ENCODE measurements at regions not wholly inside any gene's neighbourhood (a gene's known extent, or its start where the extent isn't known, plus 50 kb on each side); places are given as distances from the start of the nearest gene placed in this dataset.

DNA sequence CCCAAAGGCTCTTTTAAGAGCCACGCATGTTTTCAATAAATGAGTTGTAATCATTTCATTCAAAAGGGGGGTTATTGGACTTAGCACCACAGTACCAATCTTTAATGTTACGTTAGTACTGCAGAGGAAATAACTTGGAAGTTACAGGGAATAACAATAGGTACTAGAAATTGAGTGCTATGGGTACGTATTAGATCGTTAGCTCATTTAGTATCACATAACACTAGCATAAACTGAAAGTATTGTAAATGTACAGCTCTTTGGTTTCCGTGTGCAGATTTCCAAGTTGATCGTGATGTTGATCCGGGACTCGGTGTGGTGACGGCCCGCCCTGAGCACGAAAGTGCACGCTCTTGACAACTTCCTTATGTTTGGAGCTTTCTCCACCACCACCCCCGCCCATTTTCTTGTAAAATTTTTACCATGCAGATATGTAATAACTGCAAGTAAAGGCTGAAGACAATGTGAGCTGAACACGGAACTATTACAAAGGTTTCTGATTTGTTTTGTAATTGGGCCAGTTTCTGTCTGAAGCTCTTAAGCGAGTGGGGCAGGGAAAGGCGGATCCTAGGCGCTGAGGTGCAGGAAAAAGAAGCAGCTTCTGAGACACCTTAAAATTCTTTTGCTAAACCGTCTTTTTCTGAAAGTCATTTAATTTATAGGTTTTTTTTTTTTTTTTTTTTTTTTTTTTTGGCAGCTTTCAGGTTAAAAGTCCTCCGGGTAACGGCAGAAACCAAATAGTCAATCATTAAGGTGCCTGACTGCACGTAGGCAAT lies 71.5 kb downstream of the HFE start:
- Histone ChIP-seq H3K27me3 (ENCODE audit: control insufficient read depth in 2 of 2, insufficient read depth in 1 of 2, low read length in 1 of 2) (no peaks in the 10 kb centered on the region), H3K4me1 (ENCODE audit: control insufficient read depth in 2 of 2, insufficient read depth in 2 of 2, low read length in 2 of 2) (peaks cover 2 to 41% of the 10 kb centered on the region in 2 donors), H3K4me3 (ENCODE audit: low read length in 2 of 2) (peak overlapping the region; percentile 77 to 84), H3K36me3 (ENCODE audit: control insufficient read depth in 2 of 2, insufficient read depth in 2 of 2, low read length in 1 of 2) (peaks cover 6 to 8% of the 10 kb centered on the region in 2 donors), H3K9me3 (ENCODE audit: control insufficient read depth in 2 of 2, insufficient read depth in 1 of 2, low read length in 1 of 2) (no peaks in the 10 kb centered on the region), H3K27ac (ENCODE audit: low read depth in 1 of 2, low read length in 1 of 2) (peak overlapping the region; percentile 91 to 99)
- DNase-seq (ENCODE audit: low read depth in 6 of 9, low spot score in 9 of 9) = peak; percentile 46 to 82 (median 70)
- WGBS = under 1% methylated on average over 21 of the region's 21 CpGs

DNA sequence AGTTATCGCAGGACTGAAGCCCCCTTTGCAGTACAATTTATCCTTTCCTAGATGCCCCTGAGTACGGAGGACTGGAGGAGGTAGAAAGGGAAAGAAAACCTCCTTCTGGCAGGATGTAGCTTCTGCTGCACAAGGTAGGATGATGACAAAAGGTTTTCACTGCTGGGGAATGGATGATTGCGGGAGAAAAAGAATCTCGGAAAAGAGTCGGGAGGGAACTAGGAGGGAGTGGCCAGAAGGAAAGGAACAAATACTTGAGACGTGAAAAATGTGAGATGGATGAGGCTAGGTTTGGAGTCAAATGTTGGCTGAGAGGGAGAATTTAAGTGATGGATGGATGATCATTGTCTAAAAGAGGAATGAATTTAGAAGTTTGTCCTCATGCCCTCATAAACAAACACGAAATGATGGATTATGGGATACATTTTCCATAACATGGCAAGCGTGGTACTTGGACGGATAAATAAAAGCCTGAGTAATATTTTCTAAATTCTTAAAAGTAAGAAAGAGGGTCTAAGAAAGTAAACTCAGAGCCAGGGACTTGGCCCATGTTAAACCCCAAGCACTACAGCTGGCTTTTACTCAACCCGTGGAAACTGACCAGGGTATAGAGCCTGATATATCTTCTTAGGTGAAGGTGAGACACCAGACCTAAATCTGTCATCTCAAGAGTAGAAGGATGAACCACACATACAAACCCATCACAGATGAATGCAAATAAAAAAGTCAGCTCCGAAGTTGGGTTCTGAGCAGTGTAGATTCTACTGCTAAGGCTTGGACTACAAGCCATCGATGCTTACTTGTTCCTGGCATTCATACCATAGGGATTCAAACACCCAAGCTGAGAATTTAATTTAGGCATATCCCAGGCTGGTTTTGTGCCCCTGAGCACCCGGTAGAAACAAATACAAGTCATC lies 72.4 kb downstream of the HFE start:
- H3K9me3 ChIP-seq (ENCODE audit: control insufficient read depth in 2 of 2, insufficient read depth in 1 of 2, low read length in 1 of 2) = no peaks in the 10 kb centered on the region
- WGBS = 21% methylated on average over 13 of the region's 13 CpGs
- H3K4me1 ChIP-seq (ENCODE audit: control insufficient read depth in 2 of 2, insufficient read depth in 2 of 2, low read length in 2 of 2) = peaks cover 4 to 47% of the 10 kb centered on the region in 2 donors
- DNase-seq (ENCODE audit: low read depth in 6 of 9, low spot score in 9 of 9) = peak in 6 of 9 donors; percentile 41 to 73 (median 45)
- no peaks in the 10 kb centered on the region for H3K27me3 ChIP-seq (ENCODE audit: control insufficient read depth in 2 of 2, insufficient read depth in 1 of 2, low read length in 1 of 2)
- H3K36me3 ChIP-seq (ENCODE audit: control insufficient read depth in 2 of 2, insufficient read depth in 2 of 2, low read length in 1 of 2) = peaks cover 14% of the 10 kb centered on the region in 2 donors
- peak overlapping the region; percentile 91 to 99 for H3K27ac ChIP-seq (ENCODE audit: low read depth in 1 of 2, low read length in 1 of 2)
- H3K4me3 ChIP-seq (ENCODE audit: low read length in 2 of 2) = peak overlapping the region; percentile 77 to 84

- H3K27me3 ChIP-seq (ENCODE audit: control insufficient read depth in 2 of 2, insufficient read depth in 1 of 2, low read length in 1 of 2) = no peaks in the 10 kb centered on the region
- 99% methylated on average over 3 of the region's 3 CpGs for WGBS
- no peaks in the 10 kb centered on the region for H3K9me3 ChIP-seq (ENCODE audit: control insufficient read depth in 2 of 2, insufficient read depth in 1 of 2, low read length in 1 of 2)
- no peak overlapping the region for H3K4me3 ChIP-seq (ENCODE audit: low read length in 2 of 2)
- peaks cover 27 to 30% of the 10 kb centered on the region in 2 donors for H3K36me3 ChIP-seq (ENCODE audit: control insufficient read depth in 2 of 2, insufficient read depth in 2 of 2, low read length in 1 of 2)
- DNase-seq (ENCODE audit: low read depth in 6 of 9, low spot score in 9 of 9) = no peak
- H3K4me1 ChIP-seq (ENCODE audit: control insufficient read depth in 2 of 2, insufficient read depth in 2 of 2, low read length in 2 of 2) = peaks cover 4 to 49% of the 10 kb centered on the region in 2 donors
- no peak overlapping the region for H3K27ac ChIP-seq (ENCODE audit: low read depth in 1 of 2, low read length in 1 of 2)
Measured at GRCh38 chr6:26161322-26161721, 74.1 kb downstream of the HFE start.

DNA sequence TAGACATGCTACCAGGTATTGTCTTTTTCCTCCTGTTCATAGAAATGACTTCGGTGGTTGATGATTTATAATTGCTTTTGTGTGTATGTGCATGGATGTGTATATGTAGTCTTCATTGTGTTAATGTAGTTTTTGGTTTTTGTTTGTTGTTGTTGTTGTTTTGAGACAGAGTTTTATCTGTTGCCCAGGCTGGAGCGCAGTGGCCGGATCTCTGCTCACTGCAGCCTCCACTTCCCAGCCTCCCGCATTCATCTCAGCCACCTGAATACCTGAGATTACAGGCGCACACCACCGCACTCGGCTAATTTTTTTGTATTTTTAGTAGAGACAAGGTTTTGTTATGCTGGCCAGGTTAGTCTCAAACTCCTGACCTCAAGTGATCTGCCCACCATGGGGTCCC lies 75.2 kb downstream of the HFE start:
- peaks cover 34 to 37% of the 10 kb centered on the region in 2 donors for H3K36me3 ChIP-seq (ENCODE audit: control insufficient read depth in 2 of 2, insufficient read depth in 2 of 2, low read length in 1 of 2)
- H3K9me3 ChIP-seq (ENCODE audit: control insufficient read depth in 2 of 2, insufficient read depth in 1 of 2, low read length in 1 of 2) = no peaks in the 10 kb centered on the region
- no peak overlapping the region for H3K4me3 ChIP-seq (ENCODE audit: low read length in 2 of 2)
- no peaks in the 10 kb centered on the region for H3K27me3 ChIP-seq (ENCODE audit: control insufficient read depth in 2 of 2, insufficient read depth in 1 of 2, low read length in 1 of 2)
- H3K27ac ChIP-seq (ENCODE audit: low read depth in 1 of 2, low read length in 1 of 2) = no peak overlapping the region
- over 99% methylated on average over 7 of the region's 7 CpGs for WGBS
- H3K4me1 ChIP-seq (ENCODE audit: control insufficient read depth in 2 of 2, insufficient read depth in 2 of 2, low read length in 2 of 2) = peaks cover 4 to 45% of the 10 kb centered on the region in 2 donors
- no peak for DNase-seq (ENCODE audit: low read depth in 6 of 9, low spot score in 9 of 9)

DNA sequence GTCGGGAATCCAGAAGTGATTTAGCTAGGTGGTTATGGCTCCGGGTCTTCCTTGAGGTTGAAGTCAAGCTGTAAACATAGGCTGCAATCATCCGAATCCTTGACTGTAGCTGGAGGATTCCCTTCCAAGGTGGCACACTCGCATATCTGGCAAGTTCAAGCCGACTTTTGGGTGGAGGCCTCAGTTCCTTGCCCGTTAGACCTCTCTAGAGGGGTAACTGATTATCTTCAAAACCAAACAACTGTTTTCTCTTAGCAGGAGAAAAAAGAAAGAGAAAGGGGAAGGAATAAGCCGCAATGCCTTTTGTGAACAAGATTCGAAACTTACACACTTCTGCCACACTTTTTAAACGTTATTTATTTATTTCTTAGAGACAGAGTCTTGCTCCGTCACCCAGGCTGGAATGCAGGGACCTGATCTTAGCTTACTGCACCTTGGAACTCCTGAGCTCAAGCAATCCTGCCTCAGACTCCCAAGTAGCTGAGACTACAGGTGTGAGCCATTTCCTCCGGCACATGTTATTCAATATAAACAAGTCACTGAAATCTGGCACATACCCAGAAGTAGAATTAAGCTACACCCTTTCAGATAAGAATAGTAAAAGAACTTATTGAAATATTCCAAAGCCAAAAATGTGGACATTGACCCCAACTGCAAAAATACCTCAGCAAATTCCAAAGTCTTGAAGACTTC lies 76.3 kb downstream of the HFE start:
- DNase-seq (ENCODE audit: low read depth in 6 of 9, low spot score in 9 of 9) = no peak
- peaks cover 4 to 42% of the 10 kb centered on the region in 2 donors for H3K4me1 ChIP-seq (ENCODE audit: control insufficient read depth in 2 of 2, insufficient read depth in 2 of 2, low read length in 2 of 2)
- no peak overlapping the region for H3K27ac ChIP-seq (ENCODE audit: low read depth in 1 of 2, low read length in 1 of 2)
- 92% methylated on average over 11 of the region's 11 CpGs for WGBS
- H3K27me3 ChIP-seq (ENCODE audit: control insufficient read depth in 2 of 2, insufficient read depth in 1 of 2, low read length in 1 of 2) = no peaks in the 10 kb centered on the region
- peaks cover 36 to 37% of the 10 kb centered on the region in 2 donors for H3K36me3 ChIP-seq (ENCODE audit: control insufficient read depth in 2 of 2, insufficient read depth in 2 of 2, low read length in 1 of 2)
- no peak overlapping the region for H3K4me3 ChIP-seq (ENCODE audit: low read length in 2 of 2)
- H3K9me3 ChIP-seq (ENCODE audit: control insufficient read depth in 2 of 2, insufficient read depth in 1 of 2, low read length in 1 of 2) = no peaks in the 10 kb centered on the region

GRCh38 chr6:26164120-26164505 lies 76.9 kb downstream of the HFE start:
- Histone ChIP-seq H3K4me3 (ENCODE audit: low read length in 2 of 2) (no peak overlapping the region), H3K27ac (ENCODE audit: low read depth in 1 of 2, low read length in 1 of 2) (no peak overlapping the region)

GRCh38 chr6:26165261-26165790 lies 78.1 kb downstream of the HFE start:
- no peak for DNase-seq (ENCODE audit: low read depth in 6 of 9, low spot score in 9 of 9)
- Histone ChIP-seq H3K4me3 (ENCODE audit: low read length in 2 of 2) (no peak overlapping the region), H3K4me1 (ENCODE audit: control insufficient read depth in 2 of 2, insufficient read depth in 2 of 2, low read length in 2 of 2) (peaks cover 4 to 43% of the 10 kb centered on the region in 2 donors), H3K27me3 (ENCODE audit: control insufficient read depth in 2 of 2, insufficient read depth in 1 of 2, low read length in 1 of 2) (no peaks in the 10 kb centered on the region), H3K36me3 (ENCODE audit: control insufficient read depth in 2 of 2, insufficient read depth in 2 of 2, low read length in 1 of 2) (peaks cover 36 to 37% of the 10 kb centered on the region in 2 donors), H3K27ac (ENCODE audit: low read depth in 1 of 2, low read length in 1 of 2) (no peak overlapping the region), H3K9me3 (ENCODE audit: control insufficient read depth in 2 of 2, insufficient read depth in 1 of 2, low read length in 1 of 2) (no peaks in the 10 kb centered on the region)
- WGBS = 89% methylated on average over 6 of the region's 6 CpGs

More at GRCh38 chr6:26164120-26164505, 76.9 kb downstream of the HFE start:
- Histone ChIP-seq H3K9me3 (ENCODE audit: control insufficient read depth in 2 of 2, insufficient read depth in 1 of 2, low read length in 1 of 2) (no peaks in the 10 kb centered on the region), H3K27me3 (ENCODE audit: control insufficient read depth in 2 of 2, insufficient read depth in 1 of 2, low read length in 1 of 2) (no peaks in the 10 kb centered on the region), H3K36me3 (ENCODE audit: control insufficient read depth in 2 of 2, insufficient read depth in 2 of 2, low read length in 1 of 2) (peaks cover 36 to 37% of the 10 kb centered on the region in 2 donors), H3K4me1 (ENCODE audit: control insufficient read depth in 2 of 2, insufficient read depth in 2 of 2, low read length in 2 of 2) (peaks cover 4 to 42% of the 10 kb centered on the region in 2 donors)
- WGBS = 18% methylated on average over 1 of the region's 1 CpG
- no peak for DNase-seq (ENCODE audit: low read depth in 6 of 9, low spot score in 9 of 9)

DNA sequence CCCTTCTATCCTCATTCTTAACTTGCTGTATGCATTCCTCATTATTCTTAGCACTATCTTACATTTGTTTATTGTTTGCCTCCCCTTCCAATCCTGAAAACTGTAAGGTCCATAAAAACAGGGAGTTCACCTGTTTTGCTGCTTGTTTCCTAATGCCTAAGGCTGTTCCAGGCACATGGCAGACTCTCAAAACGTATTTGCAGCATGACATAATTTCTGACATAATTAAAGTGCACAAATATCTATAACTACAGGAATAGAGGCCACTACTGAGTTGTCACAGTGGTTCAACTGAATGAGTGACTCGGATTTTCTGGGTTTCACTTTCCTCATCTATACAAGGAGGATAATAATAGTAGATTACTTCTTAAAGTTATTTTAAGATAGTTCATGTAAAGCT lies 83.0 kb downstream of the HFE start:
- Histone ChIP-seq H3K9me3 (ENCODE audit: control insufficient read depth in 2 of 2, insufficient read depth in 1 of 2, low read length in 1 of 2) (no peaks in the 10 kb centered on the region), H3K4me3 (ENCODE audit: low read length in 2 of 2) (no peak overlapping the region), H3K27ac (ENCODE audit: low read depth in 1 of 2, low read length in 1 of 2) (no peak overlapping the region), H3K36me3 (ENCODE audit: control insufficient read depth in 2 of 2, insufficient read depth in 2 of 2, low read length in 1 of 2) (peaks cover 16 to 20% of the 10 kb centered on the region in 2 donors), H3K4me1 (ENCODE audit: control insufficient read depth in 2 of 2, insufficient read depth in 2 of 2, low read length in 2 of 2) (peaks cover 5 to 31% of the 10 kb centered on the region in 2 donors), H3K27me3 (ENCODE audit: control insufficient read depth in 2 of 2, insufficient read depth in 1 of 2, low read length in 1 of 2) (no peaks in the 10 kb centered on the region)
- WGBS = 75% methylated on average over 2 of the region's 2 CpGs
- no peak for DNase-seq (ENCODE audit: low read depth in 6 of 9, low spot score in 9 of 9)
